Keratinocyte (primary cell): ENCODE measurements at regions not wholly inside any gene's neighbourhood (a gene's known extent, or its start where the extent isn't known, plus 50 kb on each side); places are given as distances from the start of the nearest gene placed in this dataset.

Source experiments
- DNase-seq: peaks from one replicate; pipeline ENCODE4 v3.0.0-alpha.2; 2011; ENCODE audit warnings: low read depth, missing footprints, low spot score
- FAIRE-seq: peaks from 2 replicates; lab custom pipeline; 2011; peaks lifted over from hg19 to GRCh38; lab: Jason Lieb, UNC
- H2AFZ ChIP-seq: 2 replicates; pipeline ENCODE4 v1.6.0; 2012; ENCODE audit warnings: low read length, control low read depth, inconsistent platforms; ENCODE audit not compliant: control insufficient read depth
- H3K27ac ChIP-seq: 2 replicates; pipeline ENCODE4 v1.5.1; 2011; ENCODE audit warnings: low read length; ENCODE audit not compliant: control insufficient read depth, insufficient read depth
- H3K27me3 ChIP-seq: 3 replicates; pipeline ENCODE4 v1.6.0; 2011; ENCODE audit warnings: low read length; ENCODE audit not compliant: control insufficient read depth, insufficient read depth; ENCODE audit errors: extremely low read depth
- H3K36me3 ChIP-seq, 2 experiments: 2 replicates in 1 of 2; 3 replicates in 1 of 2; pipeline ENCODE4 v1.5.1; 2011; ENCODE audit warnings: low read length in 2 of 2, mild to moderate bottlenecking in 1 of 2; ENCODE audit not compliant: control insufficient read depth in 2 of 2, insufficient read depth in 2 of 2; ENCODE audit errors: extremely low read depth in 1 of 2
- H3K4me1 ChIP-seq: 3 replicates; pipeline ENCODE4 v1.5.1; 2011; ENCODE audit warnings: low read length; ENCODE audit not compliant: control insufficient read depth, insufficient read depth; ENCODE audit errors: extremely low read depth
- H3K4me2 ChIP-seq: 3 replicates; pipeline ENCODE4 v1.6.0; 2011; ENCODE audit warnings: low read depth, low read length; ENCODE audit not compliant: control insufficient read depth, insufficient read depth; ENCODE audit errors: extremely low read depth
- H3K4me3 ChIP-seq, 3 experiments: fragments of 200-600 bp in 1 of 3; sonication (generic) in 1 of 3; 2 replicates in 2 of 3; 3 replicates in 1 of 3; pipeline ENCODE4 v1.5.1; 2011 to 2016; ENCODE audit warnings: low read length in 3 of 3, mild to moderate bottlenecking in 3 of 3, control low read depth in 2 of 3, inconsistent platforms in 1 of 3, low read depth in 1 of 3, mixed read lengths in 1 of 3, mixed run types in 1 of 3, moderate library complexity in 1 of 3; ENCODE audit not compliant: control insufficient read depth in 2 of 3, insufficient read depth in 2 of 3; ENCODE audit errors: extremely low read depth in 1 of 3
- H3K79me2 ChIP-seq: 2 replicates; pipeline ENCODE4 v1.6.0; 2012; ENCODE audit warnings: low read length; ENCODE audit not compliant: control insufficient read depth, insufficient read depth
- H3K9ac ChIP-seq: 3 replicates; pipeline ENCODE4 v1.6.0; 2011; ENCODE audit warnings: low read length; ENCODE audit not compliant: control insufficient read depth, insufficient read depth; ENCODE audit errors: extremely low read depth
- H3K9me1 ChIP-seq: 3 replicates; pipeline ENCODE4 v1.6.0; 2011; ENCODE audit warnings: low read length; ENCODE audit not compliant: control insufficient read depth, insufficient read depth; ENCODE audit errors: extremely low read depth
- H3K9me3 ChIP-seq: 2 replicates; pipeline ENCODE4 v1.5.1; 2012; ENCODE audit warnings: low read depth, low read length; ENCODE audit not compliant: control insufficient read depth
- H4K20me1 ChIP-seq: 3 replicates; pipeline ENCODE4 v1.6.0; 2011; ENCODE audit warnings: low read length; ENCODE audit not compliant: control insufficient read depth, insufficient read depth; ENCODE audit errors: extremely low read depth
- EZH2 ChIP-seq: IDR thresholded peaks from one replicate; pipeline ENCODE4 v1.6.1; 2012; ENCODE audit warnings: inconsistent platforms, mild to moderate bottlenecking, low read length, moderate library complexity
- dilution Hi-C: fragments of 300-500 bp; cut with MboI; formaldehyde crosslinking; loops from one replicate; pipeline ENCODE4 v1.7.0; 2020; ENCODE audit warnings: low sequenced_read_pairs; ENCODE audit not compliant: extremely low pct_ligation_motif_present
- TF ChIP-seq, protein P1 (sequence below), 3 experiments: IDR thresholded peaks in 1 of 3; conservative IDR thresholded peaks in 1 of 3; optimal IDR thresholded peaks in 1 of 3; 2 replicates in 2 of 3; 3 replicates in 1 of 3; pipeline versions ENCODE3 to v1.5.1; 2011; ENCODE audit warnings: low read length in 3 of 3, mild to moderate bottlenecking in 3 of 3, moderate library complexity in 2 of 3, control low read depth in 1 of 3, inconsistent platforms in 1 of 3; ENCODE audit not compliant: insufficient read depth in 2 of 3; ENCODE audit errors: extremely low read depth in 1 of 3

DNA sequence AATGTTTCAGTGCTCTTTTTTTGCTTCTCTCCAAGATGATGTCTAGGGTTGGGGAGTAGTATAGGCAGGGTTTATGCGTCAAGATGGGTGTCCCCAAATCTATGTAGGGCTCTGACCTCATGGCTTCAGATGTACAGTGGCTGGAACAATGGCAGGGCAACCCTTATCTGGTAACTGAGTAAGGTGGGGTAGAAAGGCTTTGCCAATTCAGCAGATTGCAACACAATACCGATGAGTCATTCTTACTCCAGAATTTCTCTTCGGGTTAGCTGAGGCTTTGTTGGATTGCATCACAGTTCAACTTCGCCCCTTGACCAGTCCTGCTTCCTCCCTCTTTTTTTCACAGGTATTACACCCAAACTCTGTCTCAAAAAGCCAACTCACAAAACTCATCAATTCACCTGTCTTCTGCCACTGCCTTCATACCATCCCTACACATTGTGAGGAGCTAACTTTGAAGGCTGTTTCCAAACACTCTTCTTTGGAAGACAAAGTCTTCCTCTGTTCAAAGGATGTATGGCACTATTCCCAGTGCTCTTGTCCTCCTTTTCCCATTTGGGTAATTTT is 190.2 kb upstream of the CNOT2 start:
- Histone ChIP-seq H3K9me3 (no peaks in the 10 kb centered on the region), H3K4me2 (peak overlapping the region; percentile 24), H4K20me1 (no peaks in the 10 kb centered on the region), H3K4me1 (peaks cover 27% of the 10 kb centered on the region), H3K9ac (no peak overlapping the region), H3K27ac (peak overlapping the region; percentile 2), H3K79me2 (no peaks in the 10 kb centered on the region), H2AFZ (no peak overlapping the region), H3K4me3 (no peak overlapping the region), H3K36me3 (no peaks in the 10 kb centered on the region), H3K9me1 (no peaks in the 10 kb centered on the region), H3K27me3 (no peaks in the 10 kb centered on the region)
- FAIRE-seq (peak; percentile 96), DNase-seq (no peak)
- dilution Hi-C loops: no loop called here
- TF ChIP-seq, protein P1, sequence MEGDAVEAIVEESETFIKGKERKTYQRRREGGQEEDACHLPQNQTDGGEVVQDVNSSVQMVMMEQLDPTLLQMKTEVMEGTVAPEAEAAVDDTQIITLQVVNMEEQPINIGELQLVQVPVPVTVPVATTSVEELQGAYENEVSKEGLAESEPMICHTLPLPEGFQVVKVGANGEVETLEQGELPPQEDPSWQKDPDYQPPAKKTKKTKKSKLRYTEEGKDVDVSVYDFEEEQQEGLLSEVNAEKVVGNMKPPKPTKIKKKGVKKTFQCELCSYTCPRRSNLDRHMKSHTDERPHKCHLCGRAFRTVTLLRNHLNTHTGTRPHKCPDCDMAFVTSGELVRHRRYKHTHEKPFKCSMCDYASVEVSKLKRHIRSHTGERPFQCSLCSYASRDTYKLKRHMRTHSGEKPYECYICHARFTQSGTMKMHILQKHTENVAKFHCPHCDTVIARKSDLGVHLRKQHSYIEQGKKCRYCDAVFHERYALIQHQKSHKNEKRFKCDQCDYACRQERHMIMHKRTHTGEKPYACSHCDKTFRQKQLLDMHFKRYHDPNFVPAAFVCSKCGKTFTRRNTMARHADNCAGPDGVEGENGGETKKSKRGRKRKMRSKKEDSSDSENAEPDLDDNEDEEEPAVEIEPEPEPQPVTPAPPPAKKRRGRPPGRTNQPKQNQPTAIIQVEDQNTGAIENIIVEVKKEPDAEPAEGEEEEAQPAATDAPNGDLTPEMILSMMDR (optimal IDR thresholded peaks at IDR 0.05 in 1 of 3, IDR thresholded peaks at IDR 0.05 in 1 of 3, conservative IDR thresholded peaks at IDR 0.05 in 1 of 3; ENCODE audit: extremely low read depth in 1 of 3, insufficient read depth in 2 of 3, low read length in 3 of 3): no peak
- no peak for TF ChIP-seq EZH2

DNA sequence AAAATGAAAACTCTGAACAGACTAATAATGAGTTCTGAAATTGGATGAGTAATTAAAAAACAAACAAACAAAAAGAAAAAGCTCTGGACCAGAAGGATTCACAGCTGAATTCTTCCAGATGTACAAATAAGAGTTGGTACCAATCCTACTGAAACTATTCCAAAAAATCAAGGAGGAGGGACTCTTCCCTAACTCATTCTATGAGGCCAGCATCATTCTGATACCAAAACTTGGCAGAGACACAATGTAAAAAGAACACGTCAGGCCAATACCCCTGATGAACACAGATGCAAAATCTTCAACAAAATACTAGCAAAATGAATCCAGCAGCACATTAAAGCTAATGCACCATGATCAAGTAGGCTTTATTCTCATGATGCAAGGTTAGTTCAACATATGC is 183.9 kb upstream of the CNOT2 start:
- no peak overlapping the region for H2AFZ ChIP-seq
- H3K27ac ChIP-seq: no peak overlapping the region
- no peak overlapping the region for H3K4me3 ChIP-seq
- H3K4me1 ChIP-seq: no peaks in the 10 kb centered on the region
- no peaks in the 10 kb centered on the region for H3K36me3 ChIP-seq
- H4K20me1 ChIP-seq: no peaks in the 10 kb centered on the region
- no peak overlapping the region for H3K4me2 ChIP-seq
- H3K9me3 ChIP-seq: no peaks in the 10 kb centered on the region
- H3K9ac ChIP-seq: no peak overlapping the region
- no peaks in the 10 kb centered on the region for H3K27me3 ChIP-seq
- no peaks in the 10 kb centered on the region for H3K79me2 ChIP-seq
- dilution Hi-C loops: no loop called here
- no peak for FAIRE-seq
- H3K9me1 ChIP-seq: no peaks in the 10 kb centered on the region
- no peak for DNase-seq
- TF ChIP-seq, protein P1 (optimal IDR thresholded peaks at IDR 0.05 in 1 of 3, IDR thresholded peaks at IDR 0.05 in 1 of 3, conservative IDR thresholded peaks at IDR 0.05 in 1 of 3; ENCODE audit: extremely low read depth in 1 of 3, insufficient read depth in 2 of 3, low read length in 3 of 3): no peak
- TF ChIP-seq EZH2: no peak
